G401 (cell line): ENCODE measurements at regions not wholly inside any gene's neighbourhood (a gene's known extent, or its start where the extent isn't known, plus 50 kb on each side); places are given as distances from the start of the nearest gene placed in this dataset.
"Not testable (repeated sequence)": the region's sequence is repeated elsewhere in the genome, so short reads cannot be mapped to it uniquely, and the experiment has no call there.

Experiments used
- DNase-seq: peaks from one replicate; pipeline ENCODE4 v3.0.0-alpha.2; 2015; ENCODE audit warnings: low spot score
- in situ Hi-C: cut with HindIII; loops from 2 replicates; pipeline ENCODE4 v1.10.0; 2016; ENCODE audit warnings: low sequenced_read_pairs, mixed read lengths

- in situ Hi-C loops = no loop called here
Measured at GRCh38 chr4:107404591-107405300, 315.3 kb downstream of the PAPSS1 start.

DNA sequence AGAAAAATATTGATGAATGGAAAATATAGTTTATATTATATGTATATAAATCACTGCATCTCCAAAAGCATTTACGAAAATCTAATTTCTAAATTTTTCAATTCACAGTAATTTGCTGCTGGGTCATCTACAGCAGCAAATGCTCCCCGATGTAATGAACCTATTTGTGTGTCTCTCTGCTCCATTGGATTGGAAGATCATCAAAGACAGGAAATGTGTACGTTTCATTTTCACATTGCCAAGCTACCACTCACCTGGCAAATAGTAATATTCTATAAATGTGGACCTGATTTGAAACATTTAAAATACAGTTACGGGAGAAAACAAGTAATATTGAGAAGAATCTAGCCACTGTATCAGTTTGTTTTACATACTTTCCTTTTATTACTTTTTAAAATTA is 317.7 kb downstream of the PAPSS1 start:
- in situ Hi-C loops = no loop called here
- no peak for DNase-seq

More at GRCh38 chr4:107404591-107405300, 315.3 kb downstream of the PAPSS1 start:
- no peak for DNase-seq

DNA sequence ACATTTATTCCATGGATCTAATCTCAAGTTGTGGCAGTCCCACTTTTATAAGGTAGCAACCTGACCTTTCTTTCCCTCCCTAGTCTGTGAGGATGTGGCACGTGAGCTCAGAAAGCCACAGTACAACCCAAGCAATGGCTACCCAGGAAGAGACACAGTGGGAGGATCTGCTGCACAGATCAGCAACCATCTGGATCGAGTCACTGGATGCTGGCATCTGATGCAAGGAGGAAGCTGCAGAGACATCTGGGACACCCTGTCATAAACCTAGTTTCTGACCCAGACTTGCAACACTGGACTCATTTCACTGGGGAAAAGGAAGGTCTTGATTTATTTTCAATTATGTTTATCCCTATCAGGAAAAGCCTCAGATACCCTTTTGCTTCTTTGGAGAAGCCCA is 327.1 kb downstream of the PAPSS1 start:
- DNase-seq = no peak
- in situ Hi-C loops = no loop called here

DNA sequence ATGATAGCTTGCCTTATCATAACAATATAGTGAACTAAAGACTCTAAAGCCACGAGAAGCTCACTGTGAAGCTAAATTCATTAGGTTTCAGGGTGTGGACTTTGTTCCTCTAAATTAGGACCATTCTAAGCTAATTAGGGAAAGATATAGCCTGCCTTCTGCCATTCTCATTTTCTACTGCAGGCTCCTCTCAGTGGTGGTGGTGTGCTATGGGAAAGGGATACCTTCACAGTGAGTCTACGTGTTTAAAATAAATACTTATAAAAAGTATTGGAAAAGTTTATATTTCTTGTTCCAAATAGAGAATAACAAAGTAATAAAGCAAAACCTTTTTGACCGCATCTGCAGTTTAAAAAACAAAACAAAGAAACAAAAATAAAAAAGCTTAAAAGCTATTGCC is 327.7 kb downstream of the PAPSS1 start:
- in situ Hi-C loops = no loop called here
- DNase-seq = no peak

DNA sequence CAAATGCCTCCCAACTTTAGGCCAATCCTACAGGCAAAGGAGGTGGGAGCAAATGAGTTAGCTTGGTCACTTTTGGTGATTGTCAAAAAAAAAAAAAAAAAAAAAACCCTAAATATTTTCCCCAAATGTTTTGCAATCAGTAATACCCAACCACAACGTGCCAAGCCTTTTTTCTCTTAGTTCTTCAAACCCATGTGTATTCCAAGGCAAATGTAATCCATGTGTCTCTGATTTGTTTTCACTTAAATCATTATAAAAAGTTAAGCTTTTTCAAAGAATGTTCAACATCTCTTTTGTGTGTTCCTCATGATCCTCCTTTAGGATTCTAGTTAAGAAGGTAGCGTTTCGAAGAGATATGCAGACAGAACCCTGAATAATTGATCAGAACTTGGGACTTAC is 328.4 kb downstream of the PAPSS1 start:
- in situ Hi-C loops = no loop called here
- no peak for DNase-seq

GRCh38 chr4:107391009-107391629 is 328.9 kb downstream of the PAPSS1 start:
- no peak for DNase-seq
- in situ Hi-C loops = no loop called here

GRCh38 chr4:107389965-107390364 is 330.1 kb downstream of the PAPSS1 start:
- in situ Hi-C loops = no loop called here
- no peak for DNase-seq

GRCh38 chr4:107388736-107389274 is 331.2 kb downstream of the PAPSS1 start:
- in situ Hi-C loops = no loop called here

DNA sequence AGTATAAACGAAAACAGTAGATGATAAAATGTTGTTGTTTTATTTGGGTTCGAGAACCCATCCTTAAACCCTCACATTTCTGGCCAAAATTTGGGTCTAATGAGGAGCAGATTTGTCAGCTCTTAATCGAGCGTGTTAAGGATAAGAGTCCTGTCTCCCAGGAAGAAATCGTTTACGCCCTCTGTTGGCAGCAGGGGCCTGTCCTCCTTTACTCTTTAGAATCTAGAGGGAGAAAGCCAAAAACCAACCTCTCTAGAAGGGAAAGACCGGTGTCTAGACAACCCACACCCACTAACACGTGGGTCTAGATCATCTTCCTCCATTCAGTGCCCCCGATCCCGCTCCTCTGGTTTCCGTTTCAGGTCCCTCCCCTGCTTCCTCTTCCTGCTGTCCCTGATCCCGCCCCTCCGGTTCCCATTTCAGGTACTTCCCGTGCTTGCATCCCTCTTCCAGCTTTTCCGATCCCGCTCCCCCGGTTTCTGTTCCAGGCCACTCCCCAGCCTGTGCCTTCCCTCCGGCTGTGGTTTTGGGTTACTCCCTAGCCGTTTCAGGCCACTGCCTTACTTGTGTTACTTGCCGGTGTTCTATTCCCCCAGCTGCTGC is 339.1 kb downstream of the PAPSS1 start:
- no peak for DNase-seq
- in situ Hi-C loops = no loop called here

More at GRCh38 chr4:107388736-107389274, 331.2 kb downstream of the PAPSS1 start:
- no peak for DNase-seq

DNA sequence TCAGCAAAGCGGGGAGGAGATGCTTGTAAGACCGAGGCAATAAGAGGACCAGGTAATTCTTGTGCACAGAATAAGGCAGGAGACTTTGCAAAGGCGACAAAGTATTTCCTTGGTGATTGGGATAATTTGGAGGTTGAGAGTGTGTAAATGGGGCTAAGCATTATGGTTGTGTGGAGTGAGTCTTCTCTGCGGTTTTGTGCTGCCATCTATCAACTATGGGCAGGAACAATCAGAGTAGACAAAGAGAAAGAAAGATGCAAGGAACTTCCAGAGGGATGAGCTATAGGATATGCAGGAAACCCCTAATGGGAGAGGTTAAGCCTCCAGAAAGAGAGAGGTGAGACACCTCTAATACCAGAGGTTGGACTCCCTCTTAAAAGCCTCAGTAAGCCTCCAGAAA is 339.8 kb downstream of the PAPSS1 start:
- in situ Hi-C loops = no loop called here
- no peak for DNase-seq

DNA sequence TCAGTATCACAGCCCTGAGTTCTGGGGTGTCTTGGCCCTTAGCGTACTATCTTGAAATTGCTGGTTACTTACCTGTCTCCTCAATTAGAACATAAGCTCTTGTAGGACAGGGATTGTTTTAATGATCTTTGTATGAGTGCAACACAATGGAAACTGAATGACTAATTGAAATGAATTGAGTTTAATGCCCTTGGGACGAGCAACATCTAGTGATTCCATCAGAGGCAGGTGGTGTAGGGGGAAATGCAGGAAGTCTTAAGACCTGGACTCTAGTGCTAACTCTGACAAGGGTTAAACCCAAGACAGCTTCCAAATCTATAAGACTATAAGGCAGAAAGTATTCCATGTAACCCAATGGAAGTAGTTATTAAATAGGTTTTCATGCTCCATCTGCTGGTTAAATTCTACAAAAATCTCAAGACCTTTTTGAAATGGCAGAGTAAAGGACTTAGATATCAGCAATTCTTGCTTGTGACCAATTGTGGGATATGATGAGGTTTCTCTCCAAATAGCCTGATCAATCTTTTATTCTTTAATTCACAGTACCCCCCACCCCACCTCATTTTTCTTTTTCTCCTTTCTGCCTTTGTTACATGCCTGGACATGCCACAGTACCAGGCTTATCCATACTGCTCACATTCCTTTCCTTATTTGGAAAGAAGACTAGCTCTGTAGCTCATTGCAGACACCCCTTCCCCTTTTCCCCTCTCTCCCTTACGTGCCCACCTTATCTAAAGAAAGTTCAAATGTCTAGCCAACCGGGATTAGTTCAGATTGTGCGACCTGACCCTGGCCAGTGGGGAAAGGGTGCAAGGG is 340.8 kb downstream of the PAPSS1 start:
- in situ Hi-C loops = no loop called here
- no peak for DNase-seq

GRCh38 chr4:107376293-107376692 is 340.2 kb upstream of the DKK2 start:
- in situ Hi-C loops = no loop called here
- DNase-seq = no peak

DNA sequence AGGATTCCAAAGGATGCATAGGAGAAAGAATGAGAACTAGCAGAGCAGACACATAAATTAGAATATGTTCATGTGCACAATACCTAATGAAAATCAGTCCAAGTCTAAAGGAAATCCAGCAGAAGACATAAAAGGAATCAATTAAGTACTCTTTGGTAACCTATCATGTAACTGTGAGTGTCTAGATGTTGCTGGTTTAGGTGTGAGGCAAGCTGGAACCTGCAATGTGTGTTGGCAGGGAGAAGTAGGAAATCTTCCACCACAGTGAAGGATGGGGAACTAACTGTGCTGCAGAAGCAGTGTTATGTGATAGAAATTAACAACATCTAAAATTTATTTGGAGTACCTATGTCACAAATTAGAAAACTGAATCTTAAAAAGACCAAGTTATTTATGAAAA is 330.8 kb upstream of the DKK2 start:
- in situ Hi-C loops = no loop called here
- no peak for DNase-seq

DNA sequence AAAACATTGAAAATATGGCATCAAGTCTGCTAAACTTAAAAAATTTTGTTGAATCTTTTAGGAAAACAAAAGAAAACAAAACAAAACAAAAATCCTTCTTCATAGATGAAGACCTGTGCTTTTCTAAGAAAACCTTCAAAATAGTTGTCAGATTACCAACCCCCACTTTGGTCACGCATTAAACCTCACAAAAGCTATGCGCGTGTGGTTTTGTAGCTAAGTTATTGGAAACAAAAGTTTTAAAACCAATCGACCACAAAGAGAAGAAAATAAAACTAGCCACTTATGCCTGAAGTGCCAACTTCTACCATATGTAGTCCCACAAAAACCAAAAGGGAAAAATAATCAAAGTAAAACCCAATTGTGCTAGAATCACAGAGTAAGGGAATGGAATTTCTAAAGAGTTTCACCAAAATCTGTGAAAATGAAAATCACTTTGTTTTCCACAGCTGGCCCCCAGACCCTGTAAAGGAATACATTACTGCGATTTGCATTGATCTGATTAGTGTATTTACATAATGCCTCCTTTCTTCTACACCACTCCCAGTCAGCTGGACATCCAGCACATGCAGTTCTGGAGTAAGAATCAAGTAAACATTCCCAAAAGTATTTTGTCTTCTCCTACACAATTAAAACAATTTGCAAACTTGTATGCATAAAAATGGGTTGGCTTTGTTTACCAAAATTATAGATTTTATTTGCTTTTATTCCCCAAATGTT is 330.1 kb upstream of the DKK2 start:
- DNase-seq = no peak
- in situ Hi-C loops = no loop called here

GRCh38 chr4:107363125-107363524 is 327.0 kb upstream of the DKK2 start:
- in situ Hi-C loops = no loop called here
- no peak for DNase-seq

DNA sequence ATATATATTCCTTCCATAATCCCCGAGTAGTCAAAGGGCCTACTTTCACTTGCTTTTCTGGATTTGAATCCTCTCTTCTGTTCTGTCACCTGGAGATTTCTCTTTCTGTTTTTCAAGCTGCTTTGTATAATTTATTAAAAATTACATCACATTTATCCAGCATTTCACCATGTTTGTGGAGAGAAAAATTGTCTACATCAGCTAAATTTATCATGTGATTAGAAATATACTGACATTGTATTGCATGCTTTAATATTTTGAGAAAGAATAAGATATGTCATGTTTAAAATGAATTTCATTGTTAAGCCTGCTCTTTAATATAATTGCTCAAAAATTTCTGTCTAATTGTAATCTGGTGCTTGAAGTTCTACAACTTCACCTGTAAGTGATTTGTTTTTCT is 323.1 kb upstream of the DKK2 start:
- in situ Hi-C loops = no loop called here
- DNase-seq = no peak

GRCh38 chr4:107354304-107354703 is 318.2 kb upstream of the DKK2 start:
- in situ Hi-C loops, DNase-seq: not testable (repeated sequence)

DNA sequence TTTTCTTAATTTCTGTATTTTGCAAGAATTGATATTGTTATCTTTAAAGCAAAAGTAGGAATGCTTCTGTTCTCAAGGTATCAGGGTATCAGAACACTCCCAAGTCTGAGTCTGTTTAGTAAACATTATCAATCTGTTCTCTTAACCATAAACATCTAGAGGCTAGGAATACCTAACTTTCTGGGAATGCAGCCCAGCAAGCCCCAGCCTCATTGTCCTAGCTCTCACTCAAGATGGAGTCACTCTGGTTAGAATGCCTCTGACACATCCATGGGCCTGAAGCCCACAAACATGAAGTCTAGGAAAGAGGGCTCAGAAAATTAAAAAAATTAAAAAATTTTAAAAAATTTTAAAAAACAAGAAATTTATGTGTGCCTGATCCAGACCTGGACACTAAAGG is 315.1 kb upstream of the DKK2 start:
- DNase-seq = no peak
- in situ Hi-C loops = no loop called here

- in situ Hi-C loops = no loop called here
- DNase-seq = no peak
Measured at GRCh38 chr4:107349732-107350131, 313.6 kb upstream of the DKK2 start.
